Lower lobe of right lung (tissue), 2 donors: ENCODE measurements at regions not wholly inside any gene's neighbourhood (a gene's known extent, or its start where the extent isn't known, plus 50 kb on each side); places are given as distances from the start of the nearest gene placed in this dataset.

ENCODE experiments used
- ATAC-seq, 2 donors: fragments of 200-7000 bp; cut with Tn5 transposase; one replicate each; pipeline ENCODE4 v1.9.1; 2020 to 2022; ENCODE audit warnings: mild to moderate bottlenecking in 2 of 2, moderate library complexity in 2 of 2
- DNase-seq: peaks from one replicate; pipeline ENCODE4 v3.0.0-alpha.2; 2020
- H3K27ac ChIP-seq: fragments of 200-600 bp; one replicate; pipeline ENCODE4 v1.8.0; 2022
- H3K27me3 ChIP-seq: fragments of 200-600 bp; one replicate; pipeline ENCODE4 v1.8.0; 2022; ENCODE audit warnings: low read depth
- H3K36me3 ChIP-seq: fragments of 200-600 bp; one replicate; pipeline ENCODE4 v1.8.0; 2022; ENCODE audit warnings: mild to moderate bottlenecking
- H3K4me1 ChIP-seq: fragments of 200-600 bp; one replicate; pipeline ENCODE4 v1.8.0; 2022
- H3K4me3 ChIP-seq: fragments of 200-600 bp; one replicate; pipeline ENCODE4 v1.8.0; 2022; ENCODE audit warnings: mild to moderate bottlenecking
- H3K9me3 ChIP-seq: fragments of 200-600 bp; one replicate; pipeline ENCODE4 v1.8.0; 2022
- intact Hi-C: fragments of 100-400 bp; cut with DNase I; formaldehyde crosslinking; loops from one replicate; pipeline ENCODE4 v1.11.0; 2022
- TF ChIP-seq, protein P1 (sequence below): fragments of 200-600 bp; IDR thresholded peaks from one replicate; pipeline ENCODE4 v1.8.0; 2022; ENCODE audit warnings: antibody characterized with exemption, mild to moderate bottlenecking
- donor health status: DM: no; HTN: yes; CAD: no; lungs with severe emphysema.

DNA sequence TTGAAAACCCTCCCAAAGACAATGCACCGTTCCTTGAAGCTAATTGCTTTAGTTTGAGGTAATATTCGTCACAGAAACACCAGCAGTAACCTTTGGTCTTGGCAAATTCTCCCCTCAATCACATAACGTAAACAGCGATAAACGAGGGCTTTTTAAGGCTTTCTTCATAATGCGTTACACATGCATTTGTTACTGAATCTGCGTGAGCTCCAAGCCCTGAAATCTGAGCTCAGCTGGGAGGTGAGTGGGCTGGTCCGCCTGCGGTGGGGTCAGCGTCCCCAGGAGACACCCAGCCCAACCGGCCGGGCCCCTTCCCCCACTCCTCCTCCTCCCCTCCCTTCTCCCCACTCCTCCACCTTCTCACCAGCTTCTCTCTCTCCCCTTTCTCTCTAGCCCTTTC is 91.1 kb downstream of the BARX1 start:
- intact Hi-C loops, result no loop called here
- DNase-seq, result no peak
- TF ChIP-seq, protein P1, sequence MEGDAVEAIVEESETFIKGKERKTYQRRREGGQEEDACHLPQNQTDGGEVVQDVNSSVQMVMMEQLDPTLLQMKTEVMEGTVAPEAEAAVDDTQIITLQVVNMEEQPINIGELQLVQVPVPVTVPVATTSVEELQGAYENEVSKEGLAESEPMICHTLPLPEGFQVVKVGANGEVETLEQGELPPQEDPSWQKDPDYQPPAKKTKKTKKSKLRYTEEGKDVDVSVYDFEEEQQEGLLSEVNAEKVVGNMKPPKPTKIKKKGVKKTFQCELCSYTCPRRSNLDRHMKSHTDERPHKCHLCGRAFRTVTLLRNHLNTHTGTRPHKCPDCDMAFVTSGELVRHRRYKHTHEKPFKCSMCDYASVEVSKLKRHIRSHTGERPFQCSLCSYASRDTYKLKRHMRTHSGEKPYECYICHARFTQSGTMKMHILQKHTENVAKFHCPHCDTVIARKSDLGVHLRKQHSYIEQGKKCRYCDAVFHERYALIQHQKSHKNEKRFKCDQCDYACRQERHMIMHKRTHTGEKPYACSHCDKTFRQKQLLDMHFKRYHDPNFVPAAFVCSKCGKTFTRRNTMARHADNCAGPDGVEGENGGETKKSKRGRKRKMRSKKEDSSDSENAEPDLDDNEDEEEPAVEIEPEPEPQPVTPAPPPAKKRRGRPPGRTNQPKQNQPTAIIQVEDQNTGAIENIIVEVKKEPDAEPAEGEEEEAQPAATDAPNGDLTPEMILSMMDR, result no peak
- Histone ChIP-seq H3K9me3 (no peaks in the 10 kb centered on the region), H3K4me3 (no peak overlapping the region), H3K27ac (no peak overlapping the region), H3K4me1 (no peaks in the 10 kb centered on the region), H3K27me3 (peaks cover 35% of the 10 kb centered on the region), H3K36me3 (no peaks in the 10 kb centered on the region)
- ATAC-seq, result no peak

DNA sequence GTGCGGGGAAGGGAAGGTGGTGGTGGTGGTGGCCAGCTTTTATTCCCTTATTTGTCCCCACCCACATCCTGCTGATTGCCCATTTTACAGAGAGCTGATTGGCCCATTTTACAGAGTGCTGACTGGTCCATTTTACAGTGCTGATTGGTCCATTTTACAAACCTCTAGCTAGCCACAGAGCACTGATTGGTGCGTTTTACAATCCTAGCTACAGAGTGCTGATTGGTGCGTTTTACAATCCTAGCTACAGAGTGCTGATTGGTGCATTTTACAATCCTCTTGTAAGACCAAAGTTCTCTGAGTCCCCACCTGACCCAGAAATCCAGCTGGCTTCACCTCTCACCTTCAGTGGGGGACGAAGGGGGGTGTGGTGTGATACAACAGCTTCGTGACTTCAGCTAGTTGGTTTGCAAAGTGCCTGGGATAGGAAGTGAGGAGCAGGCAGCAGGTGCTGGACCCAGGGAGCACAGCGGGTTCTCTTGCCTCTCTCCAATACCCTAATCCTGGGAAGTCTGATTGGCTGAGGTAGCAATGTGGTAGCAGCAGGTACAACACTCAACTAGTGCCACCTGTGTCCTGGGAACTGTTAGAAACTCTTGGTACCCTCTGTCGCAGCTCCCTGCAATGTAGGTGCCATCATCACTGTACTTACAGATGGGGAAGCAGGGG is 92.1 kb downstream of the BARX1 start:
- Histone ChIP-seq H3K27me3 (peaks cover 40% of the 10 kb centered on the region), H3K9me3 (no peaks in the 10 kb centered on the region), H3K36me3 (no peaks in the 10 kb centered on the region), H3K4me1 (no peaks in the 10 kb centered on the region), H3K4me3 (no peak overlapping the region), H3K27ac (no peak overlapping the region)
- TF ChIP-seq, protein P1, result no peak
- intact Hi-C loops, result no loop called here
- DNase-seq, result no peak
- no peak for ATAC-seq

DNA sequence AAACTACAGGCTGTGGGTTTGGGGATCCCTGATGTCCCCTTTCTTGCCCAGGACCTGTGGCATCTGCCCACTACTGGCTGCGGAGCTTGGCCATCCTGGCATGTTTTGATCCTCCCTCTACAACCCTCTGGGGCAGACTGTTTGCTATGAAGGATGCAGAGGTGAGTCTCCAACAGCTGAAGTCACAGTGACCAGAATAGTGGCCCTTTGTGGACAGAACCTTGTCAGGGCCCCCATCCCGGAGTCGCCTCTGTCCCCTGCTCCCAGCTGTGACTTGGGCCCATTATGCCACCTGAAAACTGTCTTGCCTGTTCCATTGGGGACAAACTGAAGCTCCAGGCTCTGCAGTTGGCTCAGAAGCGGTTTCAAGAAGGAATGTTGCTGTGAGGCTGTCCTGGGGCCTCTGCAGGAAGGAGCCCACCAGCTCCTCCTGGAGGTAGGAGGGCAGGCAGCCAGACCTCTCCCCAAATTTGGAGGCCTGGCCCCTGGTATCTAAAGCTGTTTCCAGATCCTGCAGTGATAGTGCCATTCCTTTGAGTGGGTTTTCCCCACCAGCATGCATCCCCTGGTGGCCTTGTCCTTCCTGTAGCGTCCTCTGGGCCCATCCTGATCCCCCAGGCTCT is 93.3 kb downstream of the BARX1 start:
- H3K4me1 ChIP-seq, result no peaks in the 10 kb centered on the region
- H3K27me3 ChIP-seq, result peaks cover 40% of the 10 kb centered on the region
- no peaks in the 10 kb centered on the region for H3K9me3 ChIP-seq
- intact Hi-C loops, result no loop called here
- peak; percentile 28 for DNase-seq
- no peak for ATAC-seq
- TF ChIP-seq, protein P1, result no peak
- H3K27ac ChIP-seq, result no peak overlapping the region
- H3K36me3 ChIP-seq, result no peaks in the 10 kb centered on the region
- no peak overlapping the region for H3K4me3 ChIP-seq

DNA sequence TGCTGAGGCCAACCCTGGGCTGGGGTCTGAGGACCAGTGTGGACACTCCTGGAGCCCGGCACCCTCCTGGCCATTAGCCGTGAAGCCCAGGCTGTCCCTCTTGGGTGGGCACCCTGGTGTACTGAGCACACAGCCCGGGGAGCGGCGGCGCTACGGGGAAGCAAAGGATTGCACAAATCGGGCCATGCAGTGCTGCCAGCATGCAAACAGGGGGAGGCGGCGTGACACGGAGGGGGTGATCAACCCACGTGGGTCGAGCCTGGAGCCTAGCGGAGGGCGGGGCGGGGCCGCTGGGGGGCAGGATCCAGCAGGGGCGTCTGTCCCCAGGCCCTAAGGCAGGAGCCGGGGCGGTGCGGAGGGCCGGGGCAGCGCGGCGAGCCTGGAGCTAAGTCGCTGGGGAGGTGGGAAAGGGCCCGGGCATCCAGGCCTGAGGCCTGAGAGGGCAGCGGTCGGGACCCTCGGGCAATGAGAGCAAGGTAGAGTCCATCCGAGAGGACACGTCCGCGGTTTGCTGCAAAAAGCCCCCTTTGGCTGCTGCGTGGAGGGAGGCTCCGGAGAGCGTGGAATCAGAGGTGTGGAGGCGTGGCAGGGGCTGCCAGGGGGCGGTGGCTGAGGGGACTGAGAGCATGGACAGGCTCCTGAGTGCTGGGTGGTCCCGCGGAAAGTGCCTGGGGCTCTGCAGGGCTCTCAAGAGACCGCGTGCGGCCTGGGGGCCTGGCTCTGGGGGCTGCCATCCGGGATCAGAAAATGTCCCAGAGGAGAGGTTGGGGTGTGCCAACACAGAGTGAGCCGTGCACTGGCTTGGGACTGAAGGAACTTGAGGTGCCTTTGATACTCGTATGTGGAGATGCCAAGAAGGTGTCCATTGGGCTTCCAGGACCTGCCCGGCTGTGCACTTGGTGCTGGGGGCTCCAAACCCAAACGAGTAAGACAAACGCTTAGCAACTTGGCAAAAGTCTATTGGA is 94.2 kb downstream of the BARX1 start:
- no peak overlapping the region for H3K4me3 ChIP-seq
- no peaks in the 10 kb centered on the region for H3K4me1 ChIP-seq
- peaks cover 40% of the 10 kb centered on the region for H3K27me3 ChIP-seq
- no peaks in the 10 kb centered on the region for H3K9me3 ChIP-seq
- H3K27ac ChIP-seq, result no peak overlapping the region
- DNase-seq (peak; percentile 43), ATAC-seq (peak in 1 of 2 donors; percentile 29)
- TF ChIP-seq, protein P1, result no peak
- H3K36me3 ChIP-seq, result no peaks in the 10 kb centered on the region
- intact Hi-C loops, result no loop called here

DNA sequence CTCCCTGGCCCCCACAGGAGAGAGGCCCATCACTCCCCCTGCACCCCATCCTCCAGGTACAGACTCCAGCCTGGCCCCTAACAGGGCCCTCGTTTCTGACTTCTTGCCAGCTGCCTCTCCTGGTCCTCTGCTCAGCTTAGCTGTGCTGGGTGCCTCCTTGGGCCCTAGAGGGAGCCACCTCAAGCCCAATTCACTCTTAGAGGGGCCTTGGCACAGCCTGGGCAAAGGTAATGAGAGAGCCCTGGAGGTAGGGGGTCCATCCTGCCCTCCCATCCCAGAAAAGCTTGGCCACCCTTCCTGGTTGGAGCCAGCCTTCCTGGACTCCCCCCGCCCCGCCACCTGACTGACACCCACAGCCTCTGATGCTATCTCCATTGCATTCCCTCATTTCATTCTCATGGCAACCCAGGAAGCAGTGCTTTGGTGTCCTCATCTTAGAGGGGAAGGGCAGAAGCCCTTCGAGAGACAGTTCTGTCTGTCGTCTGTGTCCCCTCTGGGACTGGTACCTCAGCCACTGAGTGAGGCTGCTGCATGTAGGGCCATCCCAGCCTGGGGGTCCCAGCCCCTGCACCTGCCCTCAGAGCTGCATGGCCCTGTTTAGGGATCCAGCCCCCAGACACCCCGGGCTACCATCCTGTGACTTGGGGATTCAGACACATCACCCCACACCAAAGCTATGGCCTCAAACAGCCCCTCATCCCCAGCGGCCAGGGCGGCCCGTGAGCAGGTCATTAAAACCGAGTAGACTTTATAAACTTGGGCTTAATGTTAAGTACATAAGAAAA is 95.5 kb downstream of the BARX1 start:
- TF ChIP-seq, protein P1, result no peak

More for the DNA sequence above, 95.5 kb downstream of the BARX1 start:
- ATAC-seq, result peak in 1 of 2 donors; percentile 18
- DNase-seq, result no peak
- Histone ChIP-seq H3K27me3 (peaks cover 40% of the 10 kb centered on the region), H3K4me1 (no peaks in the 10 kb centered on the region), H3K36me3 (no peaks in the 10 kb centered on the region), H3K9me3 (no peaks in the 10 kb centered on the region), H3K4me3 (no peak overlapping the region), H3K27ac (no peak overlapping the region)
- intact Hi-C loops, result no loop called here
